ENCODE measurements at regions not wholly inside any gene's neighbourhood (a gene's known extent, or its start where the extent isn't known, plus 50 kb on each side); places are given as distances from the start of the nearest gene placed in this dataset.
"Not testable (repeated sequence)": the region's sequence is repeated elsewhere in the genome, so short reads cannot be mapped to it uniquely, and the experiment has no call there.

GRCh38 chr5:85662969-85663707, 954.6 kb upstream of the COX7C start:
- not testable (repeated sequence) for TF ChIP-seq CTCF, POLR2A, EP300 (IDR thresholded peaks at IDR 0.05)
